Stimulated activated memory B cell treated with anti-CD40 and anti-IgM and Interleukin-4, amounts not matched to agents 10 μg/mL and 1 μg/mL and 100 μg/mL, for 72 hours (primary cell): ENCODE measurements at regions not wholly inside any gene's neighbourhood (a gene's known extent, or its start where the extent isn't known, plus 50 kb on each side); places are given as distances from the start of the nearest gene placed in this dataset.
"Not testable (repeated sequence)": the region's sequence is repeated elsewhere in the genome, so short reads cannot be mapped to it uniquely, and the experiment has no call there.

Experiments
- ATAC-seq: fragments of 150-1000 bp; cut with Tn5 transposase; 2 replicates; pipeline ENCODE4 v1.10.0; 2021
- H3K27ac Mint-ChIP-seq: one replicate; pipeline ENCODE4 v1.8.0; 2022; ENCODE audit warnings: mild to moderate bottlenecking, mixed read lengths
- H3K27me3 Mint-ChIP-seq: one replicate; pipeline ENCODE4 v1.8.0; 2022; ENCODE audit warnings: mixed read lengths
- H3K36me3 Mint-ChIP-seq: one replicate; pipeline ENCODE4 v1.8.0; 2022; ENCODE audit warnings: mixed read lengths
- H3K4me1 Mint-ChIP-seq: one replicate; pipeline ENCODE4 v1.8.0; 2022; ENCODE audit warnings: mixed read lengths
- H3K4me3 Mint-ChIP-seq: one replicate; pipeline ENCODE4 v1.8.0; 2022; ENCODE audit warnings: mild to moderate bottlenecking, moderate library complexity, mixed read lengths
- H3K9me3 Mint-ChIP-seq: one replicate; pipeline ENCODE4 v1.8.0; 2022; ENCODE audit warnings: mixed read lengths

DNA sequence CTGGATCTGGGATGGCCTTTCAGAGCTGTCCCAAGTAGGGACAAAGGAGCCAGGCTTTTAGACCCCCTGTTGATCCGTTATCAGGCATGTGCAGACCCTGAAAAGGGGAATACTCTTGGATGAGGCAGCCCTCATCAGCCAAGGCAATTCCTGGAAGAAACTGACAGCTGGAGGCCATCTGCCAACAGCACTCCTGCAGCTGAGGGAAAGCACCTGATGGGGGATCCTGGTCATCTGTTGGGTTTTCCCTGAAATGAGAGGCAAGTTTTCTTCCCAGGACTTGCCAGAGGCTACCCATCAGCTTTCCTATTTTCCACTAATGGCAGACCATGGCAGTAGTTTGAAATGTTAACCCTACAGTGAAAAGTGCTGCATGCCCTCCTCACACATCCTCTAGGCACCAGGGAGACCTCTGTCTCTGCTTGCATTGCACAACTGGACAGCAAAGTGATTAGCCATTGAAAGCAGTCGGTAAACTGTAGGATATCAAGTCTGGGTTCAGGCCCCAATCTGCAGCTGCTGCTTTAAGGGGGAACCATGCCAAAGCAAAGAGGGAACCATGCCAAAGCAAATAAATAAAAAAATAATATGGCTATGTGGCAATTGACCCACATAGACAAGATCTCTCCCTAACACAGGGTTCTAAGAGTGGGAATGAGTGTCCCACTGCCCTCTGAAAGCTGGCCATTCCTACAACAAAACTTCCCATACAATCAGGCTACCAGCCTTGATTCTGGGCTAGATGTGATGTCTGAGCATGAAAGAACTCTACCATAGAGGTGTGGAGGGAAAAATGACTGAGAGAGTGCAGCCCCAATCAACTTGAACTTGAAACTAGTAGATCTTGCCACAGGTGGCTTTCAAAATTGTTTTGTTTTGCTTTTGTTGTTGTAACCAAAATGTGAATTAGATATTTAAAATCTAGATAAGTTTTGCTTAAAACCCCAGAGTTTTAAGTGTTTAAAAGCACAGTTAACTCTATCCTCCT is 232.0 kb upstream of the STT3B start:
- Mint-ChIP-seq H3K4me1 (no peaks in the 10 kb centered on the region), H3K27me3 (peaks cover 9% of the 10 kb centered on the region), H3K27ac (no peak overlapping the region)

DNA sequence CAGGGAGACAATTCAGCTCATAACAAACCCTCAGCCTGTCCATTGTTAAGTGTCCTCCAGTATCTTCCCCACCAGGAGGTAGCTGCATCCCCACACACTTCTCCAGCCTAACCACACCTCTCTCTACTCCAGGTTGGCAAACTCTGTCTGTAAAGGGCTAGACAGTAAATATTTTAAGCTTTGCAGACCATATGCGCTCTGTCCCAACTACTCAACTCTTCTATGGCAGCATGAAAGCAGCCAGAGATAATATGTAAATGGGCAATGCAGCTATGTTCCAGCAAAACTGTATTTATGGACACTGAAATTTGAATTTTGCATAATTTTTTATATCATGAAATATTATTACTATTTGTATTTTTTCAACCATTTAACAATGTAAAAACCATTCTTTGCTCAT is 230.4 kb upstream of the STT3B start:
- Mint-ChIP-seq H3K27ac (no peak overlapping the region), H3K4me3 (no peak overlapping the region), H3K4me1 (no peaks in the 10 kb centered on the region), H3K9me3 (peaks cover 5% of the 10 kb centered on the region), H3K36me3 (no peaks in the 10 kb centered on the region), H3K27me3 (peaks cover 9% of the 10 kb centered on the region)
- no peak for ATAC-seq

More for the DNA sequence above, 232.0 kb upstream of the STT3B start:
- Mint-ChIP-seq H3K9me3 (peaks cover 5% of the 10 kb centered on the region), H3K36me3 (no peaks in the 10 kb centered on the region), H3K4me3 (no peak overlapping the region)
- ATAC-seq = no peak

DNA sequence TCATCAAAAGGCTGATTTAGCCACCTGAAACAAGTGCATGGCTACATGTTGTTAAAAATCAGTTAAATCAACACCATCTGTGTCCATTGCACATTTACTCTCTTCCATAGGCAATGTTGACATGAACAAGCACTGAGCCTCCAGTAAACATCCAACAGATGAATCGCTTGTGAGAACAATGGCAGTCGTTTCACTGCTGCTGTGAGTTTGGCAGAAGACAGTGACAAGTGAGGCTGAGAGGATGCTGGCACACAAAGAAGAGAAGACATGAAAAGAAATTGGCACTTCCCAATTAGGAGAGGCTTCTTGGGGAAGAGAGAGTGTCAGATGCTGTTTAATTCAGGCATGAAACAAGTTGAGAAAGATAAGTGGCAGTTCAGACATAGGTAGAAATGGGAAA is 227.4 kb upstream of the STT3B start:
- no peaks in the 10 kb centered on the region for H3K4me1 Mint-ChIP-seq

DNA sequence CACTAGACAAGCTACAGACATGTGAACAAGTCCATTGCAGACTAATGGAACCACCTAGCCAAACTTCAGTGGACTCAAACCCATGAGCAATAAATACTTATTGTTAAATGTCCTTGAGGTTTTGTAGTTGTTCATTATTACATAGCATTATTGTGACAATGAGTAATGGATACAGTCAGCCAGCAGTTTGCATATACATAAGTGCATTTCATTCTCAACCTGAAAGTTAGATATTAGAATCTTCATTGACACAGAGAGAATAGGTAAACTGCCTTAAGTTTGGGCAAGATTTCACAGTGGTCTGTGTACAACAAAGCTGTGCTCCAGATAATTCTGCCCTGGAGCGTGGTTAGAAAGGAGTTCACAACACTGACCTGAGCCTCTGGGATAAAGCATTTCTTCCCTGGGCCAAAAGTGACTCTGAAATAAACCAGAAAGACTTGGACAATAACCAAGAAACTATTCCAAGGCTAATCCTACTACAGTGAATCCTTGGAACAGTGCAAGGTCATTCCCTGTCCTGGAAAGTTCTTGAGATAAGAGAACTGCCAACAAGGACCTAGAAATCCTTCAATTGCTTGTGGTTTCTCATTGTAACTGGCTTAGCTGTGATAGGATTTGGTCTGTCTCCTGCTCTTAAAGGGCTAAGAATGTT is 225.5 kb upstream of the STT3B start:
- Mint-ChIP-seq H3K27me3 (peaks cover 2% of the 10 kb centered on the region), H3K4me1 (no peaks in the 10 kb centered on the region), H3K4me3 (no peak overlapping the region), H3K27ac (no peak overlapping the region), H3K9me3 (no peaks in the 10 kb centered on the region), H3K36me3 (no peaks in the 10 kb centered on the region)
- no peak for ATAC-seq

More for the DNA sequence above, 227.4 kb upstream of the STT3B start:
- no peak overlapping the region for H3K27ac Mint-ChIP-seq
- no peaks in the 10 kb centered on the region for H3K9me3 Mint-ChIP-seq
- peaks cover 9% of the 10 kb centered on the region for H3K27me3 Mint-ChIP-seq
- H3K36me3 Mint-ChIP-seq = no peaks in the 10 kb centered on the region
- H3K4me3 Mint-ChIP-seq = no peak overlapping the region
- ATAC-seq = no peak

DNA sequence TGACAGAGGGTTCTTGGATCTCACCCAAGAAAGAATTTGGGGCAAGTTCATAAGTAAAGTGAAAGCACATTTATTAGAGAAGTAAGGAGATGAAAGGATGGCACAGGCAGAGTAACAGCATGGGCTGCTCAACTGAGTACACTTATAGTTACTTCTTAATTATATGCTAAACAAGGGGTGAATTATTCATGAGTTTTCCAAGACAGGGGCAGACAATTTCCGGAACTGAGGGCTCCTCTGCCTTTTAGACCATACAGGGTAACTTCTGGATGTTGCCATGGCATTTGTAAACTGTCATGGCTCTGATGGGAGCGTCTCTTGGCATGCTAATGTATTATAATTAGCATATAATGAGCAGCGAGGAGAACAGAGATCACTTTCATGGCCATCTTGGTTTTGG is 221.2 kb upstream of the STT3B start:
- H3K9me3 Mint-ChIP-seq = peaks cover 9% of the 10 kb centered on the region
- H3K4me3 Mint-ChIP-seq = no peak overlapping the region
- ATAC-seq = no peak
- H3K4me1 Mint-ChIP-seq = no peaks in the 10 kb centered on the region
- no peaks in the 10 kb centered on the region for H3K27me3 Mint-ChIP-seq
- H3K27ac Mint-ChIP-seq = no peak overlapping the region
- H3K36me3 Mint-ChIP-seq = peaks cover 12% of the 10 kb centered on the region

DNA sequence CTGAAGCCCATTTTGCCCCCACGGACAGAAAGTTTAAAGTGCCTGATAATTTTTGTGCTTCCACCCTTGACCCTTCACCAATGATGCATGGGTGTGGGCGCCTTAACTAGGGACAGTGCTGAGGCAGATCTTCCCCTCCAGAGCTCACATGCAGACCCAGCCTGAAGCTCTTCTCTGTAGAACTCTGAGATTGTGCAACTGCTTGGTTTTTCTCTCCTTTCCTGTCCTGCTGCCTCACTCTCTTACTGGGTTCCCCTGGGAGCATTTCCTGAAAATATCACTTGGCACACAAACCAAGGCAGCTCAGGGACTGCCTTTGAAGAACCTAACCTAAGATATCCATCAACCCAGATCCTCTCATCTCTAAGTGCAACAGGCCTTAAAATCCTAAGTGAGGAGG is 220.3 kb upstream of the STT3B start:
- H3K27ac Mint-ChIP-seq = no peak overlapping the region
- peaks cover 9% of the 10 kb centered on the region for H3K9me3 Mint-ChIP-seq
- ATAC-seq = no peak

DNA sequence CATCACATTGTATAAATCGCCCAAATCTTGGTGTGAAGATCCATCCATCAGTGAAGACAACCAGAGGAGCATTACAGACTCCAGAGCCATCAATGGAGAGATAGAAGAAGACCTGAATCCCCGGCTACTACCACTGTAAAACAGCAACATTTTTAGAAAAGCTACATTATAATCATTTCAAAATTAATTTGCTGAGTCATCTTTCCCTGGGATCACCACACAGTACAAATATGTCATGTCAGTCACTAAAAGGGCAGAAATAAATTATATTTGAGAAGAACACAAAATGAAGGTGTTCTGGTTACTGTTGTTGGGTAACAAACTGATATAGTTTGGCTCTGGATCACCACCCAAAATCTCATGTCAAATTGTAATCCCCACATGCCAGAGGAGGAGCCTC is 218.5 kb upstream of the STT3B start:
- H3K4me3 Mint-ChIP-seq = no peak overlapping the region
- H3K4me1 Mint-ChIP-seq = no peaks in the 10 kb centered on the region
- no peak for ATAC-seq
- peaks cover 9% of the 10 kb centered on the region for H3K9me3 Mint-ChIP-seq
- H3K27ac Mint-ChIP-seq = no peak overlapping the region
- H3K36me3 Mint-ChIP-seq = peaks cover 16% of the 10 kb centered on the region
- H3K27me3 Mint-ChIP-seq = no peaks in the 10 kb centered on the region

More for the DNA sequence above, 220.3 kb upstream of the STT3B start:
- Mint-ChIP-seq H3K27me3 (no peaks in the 10 kb centered on the region), H3K4me1 (no peaks in the 10 kb centered on the region), H3K36me3 (peaks cover 16% of the 10 kb centered on the region), H3K4me3 (no peak overlapping the region)

DNA sequence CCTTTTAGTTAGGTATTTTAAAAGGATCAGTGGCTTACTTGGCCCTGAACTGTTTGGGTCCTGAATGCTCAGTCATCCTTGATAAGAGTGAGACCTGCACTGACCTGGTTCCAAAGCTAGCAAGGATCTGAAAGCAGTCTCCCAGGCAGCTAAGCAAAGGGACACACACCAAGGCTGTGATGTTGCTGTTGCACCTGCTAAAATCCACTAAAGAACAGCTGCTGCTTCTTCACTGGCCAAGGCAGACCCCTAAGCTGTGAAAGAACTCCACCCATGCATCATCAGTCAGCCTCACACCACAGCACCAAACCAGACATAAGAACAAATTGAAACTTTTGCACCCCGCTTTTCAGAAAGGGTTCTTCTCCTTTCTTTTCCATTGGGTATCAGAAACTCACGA is 213.4 kb upstream of the STT3B start:
- Mint-ChIP-seq H3K4me3 (no peak overlapping the region), H3K4me1 (peaks cover 10% of the 10 kb centered on the region), H3K9me3 (peaks cover 9% of the 10 kb centered on the region), H3K27ac (no peak overlapping the region), H3K36me3 (peaks cover 16% of the 10 kb centered on the region), H3K27me3 (no peaks in the 10 kb centered on the region)
- ATAC-seq = no peak

DNA sequence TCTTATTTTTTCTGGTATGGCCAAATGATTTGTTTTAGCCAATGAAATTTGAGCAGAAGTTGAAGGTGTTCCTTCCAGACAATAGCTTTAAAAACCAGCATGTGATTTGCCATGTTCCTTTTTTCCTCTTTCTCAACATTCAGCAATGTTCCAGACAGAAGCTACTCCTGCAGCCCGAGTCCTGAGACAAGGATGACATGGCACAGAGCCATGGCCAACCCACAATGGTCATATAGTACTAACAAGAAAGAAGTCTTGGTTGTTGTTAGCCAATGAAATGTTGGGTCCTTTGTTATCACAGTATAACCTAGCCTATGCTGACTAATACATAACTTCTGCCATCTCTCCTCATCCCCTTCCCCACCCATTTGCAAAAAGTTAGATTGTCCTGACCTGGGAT is 211.1 kb upstream of the STT3B start:
- Mint-ChIP-seq H3K27me3 (no peaks in the 10 kb centered on the region), H3K4me3 (no peak overlapping the region), H3K9me3 (no peaks in the 10 kb centered on the region), H3K36me3 (peaks cover 3% of the 10 kb centered on the region), H3K27ac (no peak overlapping the region), H3K4me1 (peaks cover 10% of the 10 kb centered on the region)
- ATAC-seq = no peak

DNA sequence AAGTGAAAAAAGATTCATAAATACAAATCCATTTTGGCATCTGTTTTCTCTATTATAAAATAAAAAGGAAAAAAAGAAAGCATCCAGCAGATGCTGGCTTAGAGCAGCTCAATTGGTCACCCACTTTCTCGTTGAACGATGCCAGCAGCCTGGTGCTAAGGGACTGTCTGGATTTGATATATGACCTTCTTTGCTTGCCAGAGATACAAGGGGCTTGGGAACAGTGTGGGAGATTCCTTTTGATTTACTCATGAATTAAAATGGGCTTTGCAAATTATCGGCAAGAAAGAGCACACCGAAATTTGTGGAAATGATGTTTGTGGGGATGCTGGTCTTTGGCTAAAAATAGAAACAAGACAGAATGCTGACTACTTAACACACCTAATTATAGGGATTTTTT is 210.3 kb upstream of the STT3B start:
- no peaks in the 10 kb centered on the region for H3K9me3 Mint-ChIP-seq
- no peaks in the 10 kb centered on the region for H3K27me3 Mint-ChIP-seq
- no peak overlapping the region for H3K4me3 Mint-ChIP-seq
- peaks cover 10% of the 10 kb centered on the region for H3K4me1 Mint-ChIP-seq
- H3K36me3 Mint-ChIP-seq = no peaks in the 10 kb centered on the region
- ATAC-seq = no peak
- no peak overlapping the region for H3K27ac Mint-ChIP-seq

DNA sequence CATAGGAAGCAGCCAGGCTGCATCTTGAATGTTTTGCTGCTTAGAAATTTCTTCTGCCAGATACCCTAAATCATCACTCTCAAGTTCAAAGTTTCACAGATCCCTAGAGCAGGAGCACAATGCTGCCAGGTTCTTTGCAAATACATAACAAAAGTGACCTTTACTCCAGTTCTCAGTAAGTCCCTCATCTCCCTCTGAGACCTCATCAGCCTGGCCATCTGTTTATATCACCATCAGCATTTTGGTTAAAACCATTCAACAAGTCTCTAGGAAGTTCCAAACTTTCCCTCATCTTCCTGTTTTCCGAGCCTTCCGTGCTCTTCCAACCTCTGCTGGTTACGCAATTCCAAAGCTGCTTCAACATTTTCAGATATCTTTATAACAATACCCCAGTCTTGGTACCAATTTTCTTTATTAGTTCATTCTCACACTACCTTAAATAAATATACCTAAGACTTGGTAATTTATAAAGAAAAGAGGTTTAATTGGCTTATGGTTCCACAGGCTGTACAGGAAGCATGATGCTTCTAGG is 204.8 kb upstream of the STT3B start:
- not testable (repeated sequence) for H3K27me3 Mint-ChIP-seq, H3K4me1 Mint-ChIP-seq, H3K27ac Mint-ChIP-seq, H3K9me3 Mint-ChIP-seq, H3K4me3 Mint-ChIP-seq, H3K36me3 Mint-ChIP-seq, ATAC-seq

DNA sequence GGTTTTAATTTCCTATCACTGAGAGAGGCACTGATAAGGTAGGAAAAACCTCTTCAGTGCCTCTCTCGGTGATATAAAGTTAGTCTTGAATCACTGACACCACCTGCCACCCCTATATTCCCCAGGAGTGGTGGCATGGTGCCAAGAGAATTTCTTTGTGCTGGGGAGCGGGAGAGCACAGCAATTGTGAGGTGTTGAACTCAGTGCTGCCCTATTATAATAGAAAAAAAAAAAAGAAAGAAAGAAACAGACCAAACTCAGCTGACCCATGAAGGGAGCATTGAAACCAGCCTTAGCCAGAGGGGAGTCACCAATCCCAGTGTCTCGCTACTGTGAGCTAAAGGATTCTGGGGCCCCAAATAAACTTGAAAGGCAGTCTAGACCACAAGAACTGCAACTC is 201.4 kb upstream of the STT3B start:
- Mint-ChIP-seq H3K36me3 (peaks cover 6% of the 10 kb centered on the region), H3K4me1 (no peaks in the 10 kb centered on the region), H3K27me3 (peaks cover 40% of the 10 kb centered on the region), H3K9me3 (peaks cover 7% of the 10 kb centered on the region), H3K27ac (no peak overlapping the region), H3K4me3 (no peak overlapping the region)
- no peak for ATAC-seq

DNA sequence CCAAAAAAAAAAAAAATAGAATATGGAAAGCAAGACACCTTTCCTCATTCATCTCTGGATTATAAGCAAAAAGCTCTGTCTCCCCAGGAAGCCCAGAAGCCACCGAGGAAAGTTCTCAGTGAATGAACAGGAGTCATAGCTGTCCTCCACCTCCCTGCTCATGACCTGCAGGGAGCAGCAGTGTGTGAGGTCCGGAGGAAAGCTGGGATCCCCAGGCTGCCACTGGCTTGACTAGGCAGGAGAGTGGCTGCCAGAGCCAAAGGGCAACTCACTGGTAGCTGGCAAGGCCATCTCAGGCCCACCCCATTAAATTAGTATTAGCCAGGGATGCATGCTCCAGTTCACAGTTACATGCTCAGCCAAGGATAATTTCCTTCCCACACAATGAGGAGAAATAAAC is 191.6 kb upstream of the STT3B start:
- Mint-ChIP-seq H3K36me3 (no peaks in the 10 kb centered on the region), H3K27me3 (peaks cover 7% of the 10 kb centered on the region), H3K9me3 (peaks cover 6% of the 10 kb centered on the region), H3K27ac (no peak overlapping the region), H3K4me3 (no peak overlapping the region), H3K4me1 (no peaks in the 10 kb centered on the region)
- ATAC-seq = no peak

DNA sequence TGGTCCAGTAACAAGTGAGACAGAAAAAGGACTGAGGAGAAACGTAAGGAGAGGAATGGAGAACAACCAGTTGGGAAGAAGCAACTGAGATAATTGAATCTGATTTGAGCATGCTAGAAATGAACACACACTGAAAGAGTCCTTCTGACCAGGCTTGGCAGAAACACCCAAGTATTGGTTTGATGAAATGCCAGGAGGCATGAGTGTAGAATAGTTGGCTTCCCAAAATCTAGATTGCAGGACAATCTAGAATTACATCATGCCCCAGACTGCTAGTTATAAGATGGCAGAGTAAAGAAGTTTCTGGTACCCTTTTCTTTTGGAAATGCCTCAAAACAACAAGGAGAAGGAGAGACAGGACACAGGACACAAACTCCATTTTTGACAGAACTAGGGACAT is 189.7 kb upstream of the STT3B start:
- H3K36me3 Mint-ChIP-seq = no peaks in the 10 kb centered on the region
- H3K27me3 Mint-ChIP-seq = no peaks in the 10 kb centered on the region
- ATAC-seq = no peak
- no peak overlapping the region for H3K27ac Mint-ChIP-seq
- peaks cover 6% of the 10 kb centered on the region for H3K9me3 Mint-ChIP-seq
- no peak overlapping the region for H3K4me3 Mint-ChIP-seq
- H3K4me1 Mint-ChIP-seq = no peaks in the 10 kb centered on the region

DNA sequence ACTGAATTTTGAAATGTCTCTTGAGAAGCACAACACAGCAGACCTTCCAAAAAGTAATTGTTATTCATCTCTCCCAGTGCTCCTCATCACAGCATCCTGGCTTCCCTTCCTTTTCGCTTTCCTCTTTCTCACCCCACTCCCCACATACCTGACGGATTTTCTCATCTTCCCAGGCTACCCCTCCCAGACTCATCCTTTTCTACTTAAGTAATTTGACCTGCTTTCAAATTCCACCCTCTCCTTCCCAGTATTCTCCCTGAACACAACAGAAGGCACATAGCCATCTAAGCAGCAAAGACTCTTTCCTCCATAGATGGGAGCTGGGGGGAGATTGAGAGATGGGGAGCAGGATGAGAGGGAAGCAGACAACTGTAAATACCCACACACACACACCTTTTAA is 187.1 kb upstream of the STT3B start:
- no peaks in the 10 kb centered on the region for H3K36me3 Mint-ChIP-seq
- no peak overlapping the region for H3K4me3 Mint-ChIP-seq
- H3K27ac Mint-ChIP-seq = no peak overlapping the region
- H3K9me3 Mint-ChIP-seq = peaks cover 6% of the 10 kb centered on the region
- no peaks in the 10 kb centered on the region for H3K27me3 Mint-ChIP-seq
- no peak for ATAC-seq
- H3K4me1 Mint-ChIP-seq = no peaks in the 10 kb centered on the region

DNA sequence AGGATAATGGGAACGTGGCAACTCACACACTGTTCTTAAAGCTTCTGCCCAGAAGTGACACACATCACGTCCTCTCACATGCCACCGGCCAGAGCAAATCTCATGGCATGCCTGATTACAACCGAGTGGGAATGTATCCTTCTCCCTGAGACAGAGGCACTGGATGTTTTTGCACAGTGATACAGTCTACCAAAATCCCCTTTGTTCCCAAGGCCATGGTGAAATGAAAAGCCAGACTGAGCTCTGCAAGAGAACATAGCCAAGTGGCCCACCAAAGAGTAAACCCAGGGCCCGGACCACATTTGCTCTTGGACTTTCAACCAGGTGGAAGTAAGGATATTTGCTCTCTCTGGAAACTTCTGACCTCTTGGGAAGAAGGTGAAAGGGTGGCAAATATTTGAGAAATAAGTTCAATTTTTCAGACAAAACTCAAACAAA is 186.2 kb upstream of the STT3B start:
- ATAC-seq = no peak
- H3K27me3 Mint-ChIP-seq = no peaks in the 10 kb centered on the region
- no peak overlapping the region for H3K4me3 Mint-ChIP-seq
- H3K36me3 Mint-ChIP-seq = no peaks in the 10 kb centered on the region
- peaks cover 6% of the 10 kb centered on the region for H3K9me3 Mint-ChIP-seq
- no peaks in the 10 kb centered on the region for H3K4me1 Mint-ChIP-seq
- no peak overlapping the region for H3K27ac Mint-ChIP-seq
